GM12878 (cell line): ENCODE measurements at regions not wholly inside any gene's neighbourhood (a gene's known extent, or its start where the extent isn't known, plus 50 kb on each side); places are given as distances from the start of the nearest gene placed in this dataset.

Experiments used
- ATAC-seq: fragments of 200-7000 bp; cut with Tn5 transposase; 3 replicates; pipeline ENCODE4 v1.9.1; 2020; ENCODE audit warnings: mild to moderate bottlenecking, moderate library complexity
- BruUV-seq: library from RNA; stranded (reverse); fragments of 400-500 nt; replicated peaks from 2 replicates; lab custom pipeline; 2021; lab: Mats Ljungman, UMichigan
- CTCF ChIA-PET: fragments of 300-600 bp; sonication (Branson Sonifier 250); formaldehyde crosslinking; extraction: SDS; loops from one replicate; lab custom pipeline; 2021; ENCODE audit warnings: inconsistent platforms; lab: Yijun Ruan, JAX
- POLR2A ChIA-PET: fragments of 350-600 bp; formaldehyde crosslinking; extraction: SDS; loops from one replicate; lab custom pipeline; 2021; ENCODE audit warnings: inconsistent platforms; lab: Charles Lee
- RAD21 ChIA-PET: fragments of 300-600 bp; sonication (Branson Sonifier 250); formaldehyde crosslinking; loops from one replicate; lab custom pipeline; 2023; ENCODE audit warnings: antibody characterized with exemption; ENCODE audit not compliant: unreplicated experiment; lab: Charles Lee
- SMC1A ChIA-PET: fragments of 300-600 bp; sonication (Branson Sonifier 250); formaldehyde crosslinking; loops from one replicate; lab custom pipeline; 2023; ENCODE audit not compliant: unreplicated experiment, uncharacterized antibody; lab: Charles Lee
- DNase-seq: peaks from one replicate; pipeline ENCODE4 v3.0.0-alpha.2; 2011; ENCODE audit warnings: low read depth, low spot score
- FAIRE-seq: peaks from 3 replicates; lab custom pipeline; 2011; peaks lifted over from hg19 to GRCh38; lab: Jason Lieb, UNC
- H2AFZ ChIP-seq: 2 replicates; pipeline ENCODE4 v1.6.0; 2011; ENCODE audit warnings: low read depth, low read length, control low read depth; ENCODE audit not compliant: control insufficient read depth
- H3K27ac ChIP-seq: 2 replicates; pipeline ENCODE4 v1.5.1; 2011; ENCODE audit warnings: control low read depth; ENCODE audit not compliant: control insufficient read depth, insufficient read depth
- H3K27me3 ChIP-seq, 2 experiments: replicated peaks in 1 of 2; 2 replicates each; pipeline versions ENCODE4 v1.6.0 to v1.6.1; 2011; ENCODE audit warnings: low read length in 1 of 2; ENCODE audit not compliant: control insufficient read depth in 2 of 2, insufficient read depth in 2 of 2
- H3K36me3 ChIP-seq, 2 experiments: 2 replicates each; pipeline ENCODE4 v1.5.1; 2011; ENCODE audit warnings: low read length in 1 of 2; ENCODE audit not compliant: control insufficient read depth in 2 of 2, insufficient read depth in 2 of 2
- H3K4me1 ChIP-seq: 2 replicates; pipeline ENCODE4 v1.6.1; 2011; ENCODE audit warnings: mild to moderate bottlenecking, low read length, moderate library complexity, mixed read lengths; ENCODE audit not compliant: control insufficient read depth, insufficient read depth
- H3K4me2 ChIP-seq: 2 replicates; pipeline ENCODE4 v1.6.0; 2011; ENCODE audit warnings: control low read depth; ENCODE audit not compliant: control insufficient read depth, insufficient read depth
- H3K4me3 ChIP-seq: fragments of 200-600 bp; sonication (generic); 2 replicates; pipeline ENCODE4 v1.5.1; 2016
- H3K79me2 ChIP-seq: 2 replicates; pipeline ENCODE4 v1.6.0; 2011; ENCODE audit warnings: low read length; ENCODE audit not compliant: control insufficient read depth, insufficient read depth
- H3K9ac ChIP-seq: 2 replicates; pipeline ENCODE4 v1.8.0; 2011; ENCODE audit warnings: low read length, control low read depth, mixed read lengths; ENCODE audit not compliant: control insufficient read depth, insufficient read depth
- H3K9me3 ChIP-seq: replicated peaks from 3 replicates; pipeline ENCODE4 v1.5.1; 2011; ENCODE audit warnings: mild to moderate bottlenecking, low read length; ENCODE audit not compliant: control insufficient read depth, insufficient read depth
- H4K20me1 ChIP-seq: 2 replicates; pipeline ENCODE4 v1.6.0; 2011; ENCODE audit not compliant: control insufficient read depth, insufficient read depth
- ATF2 ChIP-seq: IDR thresholded peaks from 2 replicates; pipeline ENCODE4 v1.6.1; 2012; ENCODE audit warnings: low read length, inconsistent platforms
- E2F8 ChIP-seq: fragments of 450-650 bp; IDR thresholded peaks from 2 replicates; pipeline ENCODE4 v1.6.1; 2018; ENCODE audit warnings: mild to moderate bottlenecking, low read depth, moderate library complexity; ENCODE audit not compliant: partially characterized antibody
- IKZF2 ChIP-seq, 2 experiments: fragments of 450-650 bp; IDR thresholded peaks; 2 replicates each; pipeline ENCODE4 v1.6.1; 2017; ENCODE audit warnings: mild to moderate bottlenecking in 2 of 2, moderate library complexity in 2 of 2
- IRF4 ChIP-seq: IDR thresholded peaks from 2 replicates; pipeline ENCODE4 v1.6.1; 2011; ENCODE audit warnings: low read depth, low read length
- JUNB ChIP-seq: IDR thresholded peaks from 2 replicates; pipeline ENCODE4 v1.6.1; 2016; ENCODE audit warnings: antibody characterized with exemption, mild to moderate bottlenecking
- JUND ChIP-seq: IDR thresholded peaks from 2 replicates; pipeline ENCODE4 v1.6.1; 2012; ENCODE audit warnings: low read depth, mild to moderate bottlenecking, low read length, improper control_type of control experiment, moderate library complexity
- KLF5 ChIP-seq: fragments of 450-650 bp; IDR thresholded peaks from 2 replicates; pipeline ENCODE4 v1.6.1; 2014; ENCODE audit warnings: mild to moderate bottlenecking; ENCODE audit not compliant: partially characterized antibody
- MEF2A ChIP-seq: IDR thresholded peaks from 2 replicates; pipeline ENCODE4 v1.6.1; 2011; ENCODE audit warnings: low read depth, mild to moderate bottlenecking, low read length, moderate library complexity; ENCODE audit not compliant: insufficient read depth
- MEF2B ChIP-seq: fragments of 450-650 bp; IDR thresholded peaks from 2 replicates; pipeline ENCODE4 v1.6.1; 2018; ENCODE audit warnings: mild to moderate bottlenecking, moderate library complexity; ENCODE audit not compliant: partially characterized antibody, poor library complexity, severe bottlenecking
- NR2F1 ChIP-seq: fragments of 450-650 bp; conservative IDR thresholded peaks from 2 replicates; pipeline ENCODE4 v1.6.1; 2017; ENCODE audit warnings: mild to moderate bottlenecking
- ZBED1 ChIP-seq: IDR thresholded peaks from 2 replicates; pipeline ENCODE4 v1.6.1; 2016; ENCODE audit warnings: borderline replicate concordance
- ZNF384 ChIP-seq: IDR thresholded peaks from 2 replicates; pipeline ENCODE4 v1.6.1; 2012; ENCODE audit warnings: low read depth, mild to moderate bottlenecking, low read length, improper control_type of control experiment, borderline replicate concordance
- ZZZ3 ChIP-seq: IDR thresholded peaks from 2 replicates; pipeline ENCODE4 v1.6.1; 2011; ENCODE audit warnings: low read depth; ENCODE audit not compliant: control insufficient read depth, insufficient read length
- WGBS: methylation state at CpG from one replicate; pipeline ENCODE4 v1.1.6; 2016; ENCODE audit warnings: low lambda C conversion rate; ENCODE audit not compliant: insufficient replicate concordance, insufficient coverage; ENCODE audit errors: missing lambda C conversion rate; 5-methylcytosine and 5-hydroxymethylcytosine counted together
- in situ Hi-C: fragments of 300-500 bp; cut with MboI; formaldehyde crosslinking; loops from 9 replicates; pipeline ENCODE4 v1.14.3; 2018; ENCODE audit warnings: mixed read lengths
- intact Hi-C: fragments of 100-400 bp; cut with micrococcal nuclease; formaldehyde crosslinking; loops from one replicate; pipeline ENCODE4 v1.14.2; 2022; ENCODE audit not compliant: unreplicated experiment
- TF ChIP-seq, protein P1 (sequence below), 3 experiments: IDR thresholded peaks in 2 of 3; conservative IDR thresholded peaks in 1 of 3; 2 replicates each; pipeline ENCODE4 v1.5.1; 2011; ENCODE audit warnings: low read depth in 3 of 3, low read length in 3 of 3, mild to moderate bottlenecking in 3 of 3, control low read depth in 2 of 3, moderate library complexity in 2 of 3, inconsistent platforms in 1 of 3, mixed read lengths in 1 of 3; ENCODE audit not compliant: control insufficient read depth in 2 of 3, insufficient read depth in 1 of 3; ENCODE audit errors: extremely low read depth in 1 of 3
- TF ChIP-seq, protein P2 (sequence below): fragments of 450-650 bp; formaldehyde crosslinking; IDR thresholded peaks from 2 replicates; pipeline ENCODE4 v1.5.0; 2022; ENCODE audit warnings: mild to moderate bottlenecking, missing genetic modification characterization

DNA sequence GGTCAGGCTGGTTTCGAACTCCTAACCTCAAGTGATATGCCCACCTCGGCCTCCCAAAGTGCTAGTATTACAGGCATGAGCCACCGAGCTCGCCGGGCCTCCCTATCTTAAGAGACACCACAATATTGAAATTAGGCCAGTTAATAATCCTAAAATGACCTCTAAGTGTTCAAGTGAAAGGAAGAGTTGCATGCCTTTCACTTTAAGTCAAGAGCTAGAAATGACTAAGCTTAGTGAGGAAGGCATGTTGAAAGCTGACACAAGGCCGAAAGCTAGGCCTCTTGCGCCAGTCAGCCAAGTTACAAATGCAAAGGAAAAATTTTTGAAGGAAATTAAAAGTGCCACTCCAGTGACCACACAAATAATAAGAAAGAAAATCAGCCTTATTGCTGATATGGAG, 144.5 kb upstream of the FNDC3A start:
- H2AFZ ChIP-seq = no peak overlapping the region
- WGBS = 7% methylated on average over 7 of the region's 7 CpGs
- intact Hi-C loops = no loop called here
- H3K27ac ChIP-seq = no peak overlapping the region
- no peaks in the 10 kb centered on the region for H4K20me1 ChIP-seq
- ChIA-PET SMC1A (no interaction called here), CTCF (interaction anchor here (1.2 kb wide), 1 partner anchor 11 kb away, joined by 5 read pairs; no protein-coding TSS in a partner anchor), POLR2A (interaction anchor here (0.6 kb wide), 1 partner anchor 17 kb away, joined by 4 read pairs; no protein-coding TSS in a partner anchor), RAD21 (no interaction called here)
- peak; percentile 16 for DNase-seq
- no peak overlapping the region for H3K4me3 ChIP-seq
- H3K9ac ChIP-seq = no peak overlapping the region
- H3K4me2 ChIP-seq = no peak overlapping the region
- FAIRE-seq = peak; percentile 90
- H3K9me3 ChIP-seq = peaks cover 15% of the 10 kb centered on the region; the same call in 2 of the 3 replicates
- no peaks in the 10 kb centered on the region for H3K79me2 ChIP-seq
- H3K36me3 ChIP-seq = no peaks in the 10 kb centered on the region
- peak; percentile 63 for ATAC-seq
- peaks cover 7% of the 10 kb centered on the region; the same call in 1 of the 2 replicates for H3K4me1 ChIP-seq
- BruUV-seq = no TSS peak
- in situ Hi-C loops = no loop called here
- no peaks in the 10 kb centered on the region; a peak in 1 of 4 replicates for H3K27me3 ChIP-seq
- TF ChIP-seq NR2F1 = peak; percentile 50
- 0 out of 2 replicates have a peak, but pooled peaks have one; percentile 15 for TF ChIP-seq JUND
- no peak for TF ChIP-seq ZZZ3
- no peak for TF ChIP-seq MEF2B
- peak in 1 of 2 experiments; percentile 8; a peak in 1 of 4 replicates for TF ChIP-seq IKZF2 (IDR thresholded peaks at IDR 0.05)
- no peak for TF ChIP-seq ZNF384
- TF ChIP-seq MEF2A = 0 out of 2 replicates have a peak, but pooled peaks have one; percentile 14
- no peak for TF ChIP-seq E2F8
- peak; percentile 90 for TF ChIP-seq JUNB
- TF ChIP-seq IRF4 = peak; percentile 88
- TF ChIP-seq KLF5 = no peak
- TF ChIP-seq ATF2 = peak; percentile 32; the same call in 1 of the 2 replicates
- TF ChIP-seq, protein P1, sequence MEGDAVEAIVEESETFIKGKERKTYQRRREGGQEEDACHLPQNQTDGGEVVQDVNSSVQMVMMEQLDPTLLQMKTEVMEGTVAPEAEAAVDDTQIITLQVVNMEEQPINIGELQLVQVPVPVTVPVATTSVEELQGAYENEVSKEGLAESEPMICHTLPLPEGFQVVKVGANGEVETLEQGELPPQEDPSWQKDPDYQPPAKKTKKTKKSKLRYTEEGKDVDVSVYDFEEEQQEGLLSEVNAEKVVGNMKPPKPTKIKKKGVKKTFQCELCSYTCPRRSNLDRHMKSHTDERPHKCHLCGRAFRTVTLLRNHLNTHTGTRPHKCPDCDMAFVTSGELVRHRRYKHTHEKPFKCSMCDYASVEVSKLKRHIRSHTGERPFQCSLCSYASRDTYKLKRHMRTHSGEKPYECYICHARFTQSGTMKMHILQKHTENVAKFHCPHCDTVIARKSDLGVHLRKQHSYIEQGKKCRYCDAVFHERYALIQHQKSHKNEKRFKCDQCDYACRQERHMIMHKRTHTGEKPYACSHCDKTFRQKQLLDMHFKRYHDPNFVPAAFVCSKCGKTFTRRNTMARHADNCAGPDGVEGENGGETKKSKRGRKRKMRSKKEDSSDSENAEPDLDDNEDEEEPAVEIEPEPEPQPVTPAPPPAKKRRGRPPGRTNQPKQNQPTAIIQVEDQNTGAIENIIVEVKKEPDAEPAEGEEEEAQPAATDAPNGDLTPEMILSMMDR (IDR thresholded peaks at IDR 0.05 in 2 of 3, conservative IDR thresholded peaks at IDR 0.05 in 1 of 3; ENCODE audit: control insufficient read depth in 2 of 3, extremely low read depth in 1 of 3, insufficient read depth in 1 of 3, low read depth in 3 of 3, low read length in 3 of 3) = no peak
- TF ChIP-seq, protein P2, sequence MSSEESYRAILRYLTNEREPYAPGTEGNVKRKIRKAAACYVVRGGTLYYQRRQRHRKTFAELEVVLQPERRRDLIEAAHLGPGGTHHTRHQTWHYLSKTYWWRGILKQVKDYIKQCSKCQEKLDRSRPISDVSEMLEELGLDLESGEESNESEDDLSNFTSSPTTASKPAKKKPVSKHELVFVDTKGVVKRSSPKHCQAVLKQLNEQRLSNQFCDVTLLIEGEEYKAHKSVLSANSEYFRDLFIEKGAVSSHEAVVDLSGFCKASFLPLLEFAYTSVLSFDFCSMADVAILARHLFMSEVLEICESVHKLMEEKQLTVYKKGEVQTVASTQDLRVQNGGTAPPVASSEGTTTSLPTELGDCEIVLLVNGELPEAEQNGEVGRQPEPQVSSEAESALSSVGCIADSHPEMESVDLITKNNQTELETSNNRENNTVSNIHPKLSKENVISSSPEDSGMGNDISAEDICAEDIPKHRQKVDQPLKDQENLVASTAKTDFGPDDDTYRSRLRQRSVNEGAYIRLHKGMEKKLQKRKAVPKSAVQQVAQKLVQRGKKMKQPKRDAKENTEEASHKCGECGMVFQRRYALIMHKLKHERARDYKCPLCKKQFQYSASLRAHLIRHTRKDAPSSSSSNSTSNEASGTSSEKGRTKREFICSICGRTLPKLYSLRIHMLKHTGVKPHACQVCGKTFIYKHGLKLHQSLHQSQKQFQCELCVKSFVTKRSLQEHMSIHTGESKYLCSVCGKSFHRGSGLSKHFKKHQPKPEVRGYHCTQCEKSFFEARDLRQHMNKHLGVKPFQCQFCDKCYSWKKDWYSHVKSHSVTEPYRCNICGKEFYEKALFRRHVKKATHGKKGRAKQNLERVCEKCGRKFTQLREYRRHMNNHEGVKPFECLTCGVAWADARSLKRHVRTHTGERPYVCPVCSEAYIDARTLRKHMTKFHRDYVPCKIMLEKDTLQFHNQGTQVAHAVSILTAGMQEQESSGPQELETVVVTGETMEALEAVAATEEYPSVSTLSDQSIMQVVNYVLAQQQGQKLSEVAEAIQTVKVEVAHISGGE = no peak
- no peak for TF ChIP-seq ZBED1
